CD4-positive, alpha-beta T cell treated with Interleukin-6 for 4 hours (primary cell): ENCODE measurements at regions not wholly inside any gene's neighbourhood (a gene's known extent, or its start where the extent isn't known, plus 50 kb on each side); places are given as distances from the start of the nearest gene placed in this dataset.
"Not testable (repeated sequence)": the region's sequence is repeated elsewhere in the genome, so short reads cannot be mapped to it uniquely, and the experiment has no call there.

Source experiments
- DNase-seq: peaks from one replicate; pipeline ENCODE4 v3.0.0-alpha.2; 2020; ENCODE audit warnings: mixed read lengths

DNA sequence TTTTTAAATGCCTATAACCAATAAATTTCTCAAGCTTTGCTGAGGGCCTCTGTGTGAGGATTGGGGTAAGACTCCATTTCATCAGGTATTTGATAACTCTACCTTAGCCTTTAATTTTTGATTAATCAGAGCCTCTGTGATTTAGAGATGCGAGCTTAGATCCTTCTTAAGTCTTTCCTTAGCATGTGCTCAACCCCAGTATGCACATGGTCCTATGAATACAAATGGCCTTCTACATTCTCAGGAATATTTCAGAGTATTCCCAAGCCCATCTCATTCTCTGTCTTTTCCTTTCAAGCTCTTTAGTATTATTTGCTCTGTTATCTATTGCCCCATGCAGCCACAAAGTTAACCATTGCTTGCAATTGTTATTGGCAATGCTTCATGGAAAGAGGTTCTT is 1407.7 kb downstream of the LRFN5 start:
- DNase-seq: no peak

DNA sequence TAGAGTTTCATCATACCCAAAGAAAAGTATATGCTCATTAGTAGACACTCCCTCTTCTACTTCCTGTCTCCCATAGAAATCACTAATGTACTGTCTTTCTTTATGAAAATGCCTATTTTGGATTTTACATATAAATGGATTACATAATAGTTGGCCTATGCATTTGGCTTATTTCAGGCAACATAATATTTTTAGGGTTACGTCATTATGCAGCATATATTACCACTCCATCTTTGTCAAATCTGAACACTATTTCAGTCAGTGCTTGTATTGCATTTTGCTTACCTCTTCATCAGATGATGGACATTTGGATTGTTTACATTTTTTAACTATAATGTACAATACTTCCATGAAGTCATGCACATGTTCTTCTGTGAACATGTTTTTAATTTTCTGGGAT is 1406.1 kb downstream of the LRFN5 start:
- no peak for DNase-seq

DNA sequence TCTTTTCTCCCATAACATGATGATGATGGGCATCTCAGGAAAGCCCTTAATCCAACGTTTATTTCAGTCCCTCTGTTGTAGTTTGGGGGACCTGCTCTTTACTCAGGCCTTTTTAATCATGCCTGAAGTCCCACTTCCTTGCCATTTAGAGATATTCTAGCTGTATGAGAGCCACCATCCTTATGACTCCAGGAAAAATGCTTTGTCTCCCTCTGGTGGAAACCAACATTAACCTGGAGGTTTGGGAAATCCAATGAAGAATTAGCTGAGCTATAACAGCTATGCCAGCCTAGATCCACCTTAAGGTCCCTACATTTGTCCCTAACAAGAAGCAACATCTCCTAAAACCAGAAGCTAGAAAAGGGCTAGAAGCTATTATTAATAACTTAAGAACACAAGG is 1399.1 kb downstream of the LRFN5 start:
- DNase-seq: no peak

DNA sequence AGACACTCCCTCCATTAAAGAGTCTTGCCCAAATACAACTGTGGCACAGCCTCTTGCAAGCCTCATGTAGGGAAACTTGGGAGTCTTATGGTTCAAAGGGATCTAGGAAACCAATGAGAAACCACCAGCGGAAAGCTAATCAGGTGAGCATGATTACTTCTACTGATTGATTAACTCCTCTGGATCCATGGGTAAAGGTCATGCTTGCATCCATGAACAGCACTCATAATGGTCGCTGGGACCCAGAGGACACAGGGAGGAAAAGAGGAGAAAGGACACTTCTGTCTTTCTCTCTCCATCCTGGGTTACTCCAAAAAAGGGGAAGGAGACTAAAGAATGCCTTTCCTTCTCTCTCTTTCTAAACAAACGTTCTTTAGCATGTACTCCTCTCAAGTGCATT is 1397.2 kb downstream of the LRFN5 start:
- no peak for DNase-seq

DNA sequence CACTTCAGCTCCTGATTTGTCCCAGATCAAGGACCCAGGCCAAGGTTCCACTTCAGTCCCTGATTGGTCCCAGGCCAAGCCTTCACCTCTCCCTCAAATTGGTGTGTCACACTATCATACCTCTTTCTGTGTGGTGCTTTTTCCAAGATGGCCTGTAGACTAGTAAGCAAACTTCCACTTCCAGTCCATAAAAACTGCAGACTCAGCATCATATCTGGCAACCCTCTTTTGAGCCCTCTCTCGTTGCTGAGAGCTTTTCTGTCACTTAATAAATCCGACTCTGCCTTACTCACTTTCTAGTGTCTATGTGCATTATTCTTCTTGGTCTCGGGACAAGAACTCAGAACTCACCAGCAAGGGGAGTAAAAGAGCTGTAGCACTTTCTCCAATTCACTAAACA is 1395.1 kb downstream of the LRFN5 start:
- no peak for DNase-seq

DNA sequence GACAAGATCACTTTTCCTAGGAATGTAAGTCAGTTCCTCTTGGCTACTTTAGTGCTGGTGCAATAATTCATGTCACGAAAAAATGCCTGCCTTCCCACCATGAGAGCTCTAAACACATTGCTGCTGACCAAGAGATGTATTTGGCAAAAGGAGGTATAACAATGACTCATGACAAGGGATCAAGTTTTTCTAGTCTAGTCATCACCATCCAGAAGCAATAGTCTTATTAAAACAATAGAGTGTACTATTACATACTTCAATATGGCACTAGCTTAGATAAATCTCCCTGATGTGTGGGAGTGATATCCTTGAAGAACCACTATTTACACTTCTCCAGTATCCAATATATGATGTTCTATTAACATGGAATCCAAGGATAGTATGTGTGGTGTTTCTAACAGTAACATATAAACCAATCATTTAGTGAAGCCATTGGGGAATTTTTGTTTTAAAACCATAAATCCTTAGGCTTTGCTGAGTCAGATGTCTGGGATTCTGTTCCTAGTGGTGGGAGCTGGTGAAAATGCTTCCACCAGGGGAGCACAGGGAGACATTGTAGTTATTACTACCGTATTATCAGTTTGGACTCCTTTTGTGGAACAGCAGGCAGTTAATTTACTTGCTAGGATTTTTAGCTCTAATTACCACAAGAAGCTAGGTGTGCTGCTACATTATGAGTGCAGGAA is 1387.5 kb downstream of the LRFN5 start:
- DNase-seq: no peak

DNA sequence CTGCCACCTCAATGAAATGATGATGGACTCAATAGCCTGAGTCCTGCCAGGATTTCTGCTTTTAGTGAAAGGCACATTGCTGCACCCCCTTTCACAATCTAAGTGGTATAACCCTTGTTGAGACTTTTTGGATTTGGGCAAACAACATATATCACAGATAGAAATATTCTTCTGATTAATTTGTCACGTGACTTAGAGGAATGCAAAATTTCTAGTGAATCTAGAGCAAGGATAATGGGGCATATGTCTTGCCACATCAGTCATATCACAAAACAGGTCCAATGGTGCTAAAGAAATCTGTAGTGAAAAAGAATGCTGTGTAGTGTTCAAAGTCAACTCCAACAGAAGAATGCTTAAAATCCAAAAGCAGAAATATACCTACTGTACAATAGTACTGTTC is 1386.3 kb downstream of the LRFN5 start:
- no peak for DNase-seq

DNA sequence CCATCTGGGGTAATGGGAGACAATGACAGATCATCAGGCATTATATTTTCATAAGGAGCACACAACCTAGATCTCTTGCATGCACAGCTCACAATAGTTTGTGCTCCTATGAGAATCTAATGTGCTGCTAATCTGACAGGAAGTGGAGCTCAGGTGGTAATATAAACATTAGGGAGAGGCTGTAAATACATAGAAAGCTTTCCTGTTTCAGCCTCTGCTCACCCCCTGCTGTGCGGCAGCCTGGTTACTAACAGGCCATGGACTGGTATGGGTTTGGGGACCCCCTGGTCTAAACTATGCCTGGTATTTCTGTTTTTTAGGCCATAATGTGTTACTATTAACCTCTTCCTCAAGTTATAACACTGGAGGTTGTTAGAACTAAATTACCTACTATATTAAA is 1373.7 kb downstream of the LRFN5 start:
- DNase-seq: no peak

DNA sequence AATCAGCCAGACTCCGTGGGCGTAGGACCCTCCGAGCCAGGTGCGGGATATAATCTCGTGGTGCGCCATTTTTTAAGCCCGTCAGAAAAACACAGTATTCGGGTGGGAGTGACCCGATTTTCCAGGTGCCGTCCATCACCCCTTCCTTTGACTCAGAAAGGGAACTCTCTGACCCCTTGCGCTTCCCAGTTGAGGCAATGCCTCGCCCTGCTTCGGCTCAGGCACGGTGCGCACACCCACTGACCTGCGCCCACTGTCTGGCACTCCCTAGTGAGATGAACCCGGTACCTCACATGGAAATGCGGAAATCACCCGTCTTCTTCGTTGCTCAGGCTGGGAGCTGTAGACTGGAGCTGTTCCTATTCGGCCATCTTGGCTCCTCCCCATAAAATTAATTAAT is 1366.5 kb downstream of the LRFN5 start:
- not testable (repeated sequence) for DNase-seq

DNA sequence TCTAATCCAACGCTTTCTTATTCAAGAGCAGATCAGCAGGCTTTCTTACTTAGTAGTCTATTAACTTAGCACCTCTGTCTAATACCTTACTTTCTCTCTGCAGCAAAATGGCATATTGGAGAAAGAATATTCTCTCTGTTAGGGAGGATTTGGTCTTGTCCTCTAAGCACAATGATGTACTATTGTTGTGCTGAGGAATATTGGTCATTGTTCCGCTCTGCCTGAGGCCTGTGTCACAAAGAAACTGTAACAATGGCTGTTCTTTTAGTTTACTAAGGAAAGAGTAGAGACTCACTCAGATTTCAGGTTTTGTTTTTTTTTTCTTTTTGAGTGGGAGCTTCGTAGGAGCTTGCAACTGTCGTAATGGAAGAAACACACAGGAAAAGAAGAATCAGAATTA is 1358.8 kb downstream of the LRFN5 start:
- no peak for DNase-seq

DNA sequence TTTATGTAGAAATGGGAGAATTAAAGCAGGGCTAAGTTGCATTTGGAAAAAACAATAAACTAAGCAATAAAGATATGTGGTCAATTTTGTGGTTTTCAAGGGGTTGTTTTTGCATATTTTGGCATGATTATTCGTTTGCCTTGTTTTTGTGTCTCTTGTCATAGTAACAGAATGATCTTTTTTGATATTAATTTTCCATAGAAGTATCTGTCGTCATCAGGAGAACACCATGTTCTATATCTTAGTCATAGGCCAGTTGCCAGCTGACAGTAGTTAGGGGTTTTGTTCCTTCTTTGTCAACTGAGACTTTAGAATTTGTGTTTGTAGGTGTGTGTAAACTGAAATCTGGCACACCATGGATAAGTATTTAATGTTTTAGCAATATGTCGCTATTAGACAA is 1354.8 kb downstream of the LRFN5 start:
- no peak for DNase-seq

DNA sequence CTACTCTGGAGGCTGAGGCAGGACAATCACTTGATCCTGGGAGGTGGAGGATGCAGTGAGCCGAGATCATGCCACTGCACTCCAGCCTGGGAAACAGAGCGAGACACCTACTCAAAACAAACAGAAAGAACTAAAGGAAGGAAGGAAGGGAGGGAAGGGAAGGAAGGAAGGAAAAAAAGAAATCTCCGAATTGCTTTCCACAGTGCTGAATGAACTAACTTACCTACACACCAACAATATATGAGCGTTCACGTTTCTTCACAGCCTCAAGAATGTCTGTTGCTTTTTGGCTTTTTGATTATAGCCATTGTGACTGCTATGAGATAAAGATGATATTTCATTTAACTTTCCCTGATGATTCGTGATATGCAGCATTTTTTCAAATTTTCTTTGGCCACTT is 1343.7 kb downstream of the LRFN5 start:
- DNase-seq: no peak

DNA sequence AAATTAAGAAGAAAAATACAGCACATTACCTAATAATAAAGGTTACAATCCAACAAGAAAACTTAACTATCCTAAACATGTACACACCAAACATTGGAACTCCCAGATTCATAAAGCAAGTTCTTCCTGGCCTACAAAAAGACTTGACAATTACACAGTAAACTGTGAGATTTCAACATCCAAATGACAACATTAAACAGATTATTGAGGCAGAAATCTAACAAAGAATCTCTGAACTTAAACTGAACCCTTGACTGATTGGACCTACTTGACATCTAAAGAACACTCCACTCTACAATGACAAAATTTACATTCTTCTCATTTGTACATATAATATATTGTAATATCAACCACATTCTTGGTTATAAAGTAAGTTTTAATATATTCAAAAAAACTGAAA is 1341.3 kb downstream of the LRFN5 start:
- no peak for DNase-seq

DNA sequence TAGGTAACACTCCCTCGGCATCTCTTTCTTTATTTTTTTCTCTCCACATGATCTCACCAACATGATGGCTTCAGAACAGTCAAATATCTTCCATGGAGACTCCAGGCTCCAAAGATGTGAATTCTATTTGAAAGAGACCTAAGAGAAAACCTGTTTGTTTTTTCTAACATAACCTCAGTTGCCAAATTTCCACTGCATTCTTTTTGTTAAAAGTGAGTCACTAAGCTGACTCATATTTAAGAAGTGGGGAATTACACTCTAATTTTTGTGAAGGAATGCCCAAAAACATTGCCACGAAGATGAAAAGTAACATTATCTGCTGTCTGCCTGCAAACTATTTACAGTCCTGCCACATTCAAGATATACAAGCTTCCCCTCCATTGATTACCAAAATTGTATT is 1337.6 kb downstream of the LRFN5 start:
- no peak for DNase-seq

DNA sequence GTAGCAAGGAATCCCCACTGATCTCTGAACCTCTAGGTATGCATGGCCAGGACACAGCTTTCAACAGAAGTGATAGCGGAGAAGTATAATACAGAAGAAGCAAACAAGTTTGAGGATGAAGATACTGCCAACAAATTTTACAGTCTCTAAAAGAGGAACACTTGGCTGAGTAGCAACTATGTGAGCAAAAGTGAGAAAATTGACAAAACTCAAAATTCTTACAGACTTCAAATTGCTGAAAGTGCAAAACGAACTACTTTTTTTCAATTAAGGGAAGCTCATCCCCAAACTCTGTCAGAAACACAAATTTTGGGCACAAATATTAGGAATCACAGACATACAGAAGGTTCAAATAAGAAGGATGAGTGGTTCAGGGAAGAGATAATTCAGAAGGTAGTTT is 1324.6 kb downstream of the LRFN5 start:
- no peak for DNase-seq

DNA sequence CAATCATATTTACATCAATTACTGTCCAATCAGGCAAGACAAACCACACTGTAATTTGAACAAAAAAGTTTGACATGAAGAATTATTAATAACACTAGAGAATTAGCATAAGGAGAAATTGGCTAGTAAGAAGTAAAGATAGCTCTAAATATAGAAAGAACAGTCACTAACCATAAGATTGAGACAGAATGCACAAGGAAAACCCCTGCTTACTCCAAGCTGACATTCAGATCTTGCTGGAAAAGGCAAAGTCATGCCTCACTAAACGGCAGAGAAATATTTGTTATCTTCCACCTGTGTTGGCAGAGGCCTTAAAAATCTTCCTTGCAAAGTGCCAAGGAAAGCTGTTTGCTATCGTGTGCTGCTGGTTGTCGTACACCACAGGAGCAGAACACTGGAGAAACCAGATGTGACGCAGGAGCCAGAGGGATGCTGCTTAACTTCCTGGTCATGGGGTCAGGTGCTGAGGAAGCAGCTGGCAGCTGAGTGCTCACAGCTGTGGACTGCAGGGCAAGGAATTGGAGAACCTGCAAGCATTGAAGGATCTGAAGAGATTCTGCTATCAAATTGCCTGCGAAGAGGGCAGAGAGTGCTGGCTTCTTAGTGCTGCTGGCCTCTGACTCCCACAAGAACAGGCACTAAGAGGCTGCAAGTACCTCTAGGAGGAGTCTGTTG is 1323.3 kb downstream of the LRFN5 start:
- no peak for DNase-seq

DNA sequence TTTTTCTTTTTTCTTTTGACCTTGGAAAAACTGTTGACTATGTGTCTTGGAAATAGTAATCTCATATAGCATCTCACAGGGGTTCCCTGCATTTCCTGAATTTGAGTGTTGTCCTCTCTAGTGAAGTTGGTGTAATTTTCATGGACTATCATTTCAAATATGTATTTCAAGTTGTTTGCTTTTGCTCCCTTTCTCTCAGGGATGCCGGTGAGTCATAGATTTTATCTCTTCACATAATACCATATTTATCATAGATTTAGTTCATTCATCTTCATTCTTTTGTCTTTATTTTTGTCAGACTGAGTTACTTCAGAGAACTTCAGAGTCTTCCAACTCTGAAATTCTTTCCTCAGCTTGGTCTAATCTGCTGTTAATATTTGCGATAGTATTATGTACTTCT is 1320.6 kb downstream of the LRFN5 start:
- DNase-seq: no peak

DNA sequence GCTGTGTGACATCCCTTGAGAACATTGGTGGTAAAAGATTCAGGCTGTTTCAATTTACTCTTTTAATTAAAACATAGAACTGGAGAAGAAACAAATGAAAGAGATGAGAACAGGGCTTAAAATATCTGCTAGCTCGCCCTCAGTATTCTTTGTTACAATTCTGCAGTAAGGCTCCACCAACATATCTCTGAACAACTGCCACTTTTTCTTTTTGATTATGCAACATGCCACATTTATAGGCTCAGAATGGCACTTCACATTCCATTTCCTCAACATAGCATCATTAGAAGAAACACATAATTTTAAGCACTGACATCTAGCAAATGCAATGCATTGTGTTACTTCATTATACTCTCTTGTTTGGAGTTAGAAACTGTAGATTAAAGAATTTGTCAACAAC is 1315.2 kb downstream of the LRFN5 start:
- DNase-seq: no peak

DNA sequence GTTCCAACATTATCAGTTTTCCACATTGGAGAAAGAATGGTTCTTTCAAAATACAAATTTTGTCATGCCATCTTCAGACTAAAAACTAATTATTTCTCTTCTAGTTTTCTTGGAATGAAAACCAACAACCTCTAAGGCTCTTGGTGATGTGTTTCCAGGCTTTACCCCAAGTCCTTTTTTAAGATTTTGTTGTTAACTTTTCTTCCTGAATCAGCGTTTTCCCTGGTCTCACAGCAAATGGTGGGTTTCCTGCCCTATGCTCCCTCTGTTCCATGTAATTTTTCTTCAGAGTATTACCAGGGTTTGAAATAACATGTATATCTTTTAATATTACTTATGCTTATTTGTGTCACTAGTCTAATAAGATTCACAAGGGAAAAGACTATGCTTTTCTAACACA is 1311.9 kb downstream of the LRFN5 start:
- DNase-seq: no peak

DNA sequence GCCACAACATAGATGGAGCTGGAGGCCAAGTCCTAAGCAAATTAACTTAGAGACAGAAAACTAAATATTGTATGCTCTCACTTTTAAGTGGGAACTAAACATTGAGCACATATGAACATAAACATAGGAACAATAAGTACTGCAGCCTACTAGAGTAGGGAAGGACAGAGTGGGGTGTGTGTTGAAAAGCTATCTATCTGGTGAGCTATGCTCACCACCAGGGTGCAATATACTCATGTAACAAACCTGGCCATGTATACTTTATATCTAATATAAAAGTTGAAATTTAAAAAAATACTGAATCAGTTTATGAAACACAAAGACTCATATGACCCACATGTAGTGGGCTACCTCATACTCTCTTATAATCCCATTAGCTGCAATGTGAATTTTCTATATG is 1305.0 kb downstream of the LRFN5 start:
- DNase-seq: no peak

DNA sequence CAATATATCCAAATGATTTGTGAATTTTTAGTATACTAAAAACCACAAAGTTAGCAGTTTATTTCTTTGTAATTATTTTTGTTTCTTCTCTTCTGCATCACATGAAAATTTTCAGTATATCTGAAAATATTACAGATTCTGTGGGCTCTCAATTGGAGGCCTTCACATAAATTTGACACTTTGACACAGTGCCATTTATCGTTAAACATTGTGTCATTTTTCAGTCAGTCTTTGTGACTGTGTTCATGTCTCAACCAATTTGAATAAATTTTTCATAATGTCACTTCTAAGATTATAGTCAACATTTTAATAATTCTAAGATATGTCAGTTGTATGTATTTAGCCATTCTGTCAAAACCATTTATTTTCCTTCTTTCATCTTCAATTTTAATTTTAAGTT is 1303.0 kb downstream of the LRFN5 start:
- DNase-seq: no peak

DNA sequence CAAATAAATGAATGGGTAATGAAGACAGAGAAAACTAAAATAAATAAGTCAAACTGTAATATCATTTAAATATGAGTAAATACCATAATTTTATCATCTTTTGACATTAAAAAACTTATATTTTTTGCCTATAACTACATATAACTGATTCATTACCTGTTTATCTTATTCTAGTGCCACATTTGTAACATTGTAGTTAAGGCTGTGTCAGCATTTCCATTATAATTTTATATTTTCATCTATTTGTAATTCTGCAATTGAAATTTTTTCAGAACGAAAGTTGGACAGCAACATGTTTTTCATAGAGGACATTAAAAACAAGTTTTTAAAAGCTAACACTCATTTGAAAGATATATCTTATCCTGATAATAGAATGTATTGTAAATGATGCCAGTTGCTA is 1286.5 kb downstream of the LRFN5 start:
- DNase-seq: no peak

DNA sequence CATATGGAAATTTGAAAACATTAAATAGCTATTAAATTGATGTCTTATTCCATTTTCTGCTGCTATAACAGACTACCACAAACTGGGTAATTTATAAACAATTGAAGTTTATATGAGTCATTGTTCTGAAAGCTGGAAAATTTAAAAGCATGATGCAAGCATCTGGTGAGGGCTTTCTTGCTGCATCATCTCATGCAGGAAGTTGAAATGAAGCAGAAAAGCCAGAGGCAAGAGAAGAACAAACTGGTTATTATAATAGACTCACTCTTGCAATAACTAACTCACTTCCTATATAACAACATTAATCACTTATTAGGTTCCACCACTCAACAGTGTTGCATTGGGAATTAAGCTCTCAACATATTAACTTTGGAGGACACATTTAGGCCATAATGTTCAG is 1277.4 kb downstream of the LRFN5 start:
- no peak for DNase-seq

DNA sequence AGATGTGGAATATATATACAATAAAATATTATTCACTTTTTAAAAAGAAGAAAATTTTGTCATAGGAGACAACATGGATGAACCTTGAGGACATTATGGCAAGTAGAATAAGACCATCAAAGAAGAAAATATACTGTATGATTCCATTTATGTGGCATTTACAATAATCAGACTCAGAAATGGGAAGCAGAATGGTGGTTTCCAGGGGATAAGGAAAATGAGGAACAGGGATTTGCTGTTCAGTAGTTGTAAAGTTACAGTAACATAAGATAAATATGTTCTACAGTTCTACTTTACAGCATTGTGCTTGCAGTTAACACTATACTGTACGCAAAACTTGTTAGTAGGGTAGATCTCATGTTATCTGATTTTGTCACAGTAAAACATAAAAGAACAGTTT is 1271.0 kb downstream of the LRFN5 start:
- no peak for DNase-seq

DNA sequence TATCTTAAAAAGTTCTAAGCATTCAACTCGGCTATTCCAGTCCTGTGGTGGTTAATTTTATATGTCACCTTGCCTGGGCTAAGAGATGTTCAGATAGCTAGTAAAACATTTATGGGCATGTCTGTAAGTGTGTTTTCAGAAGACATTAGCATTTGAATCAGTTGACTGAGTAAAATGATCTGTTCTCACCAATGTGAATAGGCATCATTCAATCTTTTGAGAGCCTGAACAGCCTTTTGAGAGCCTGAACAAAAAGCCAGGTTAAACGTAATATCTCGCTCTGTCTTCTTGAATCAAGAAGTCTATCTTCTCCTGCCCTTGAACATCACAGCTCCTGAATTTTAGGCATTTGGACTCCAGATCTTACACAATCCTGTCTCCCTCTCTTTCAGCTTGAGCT is 1266.1 kb downstream of the LRFN5 start:
- DNase-seq: no peak
